B cell (primary cell): ENCODE measurements at regions not wholly inside any gene's neighbourhood (a gene's known extent, or its start where the extent isn't known, plus 50 kb on each side); places are given as distances from the start of the nearest gene placed in this dataset.

Experiments used
- ATAC-seq: fragments of 200-7000 bp; cut with Tn5 transposase; one replicate; pipeline ENCODE4 v1.10.0; 2021; ENCODE audit warnings: low read depth, mild to moderate bottlenecking, moderate number of reproducible peaks, moderate library complexity
- CTCF ChIA-PET: fragments of 350-600 bp; sonication (Branson Sonifier 250); formaldehyde crosslinking; loops from one replicate; lab custom pipeline; 2021; ENCODE audit warnings: antibody characterized with exemption, inconsistent platforms; lab: Charles Lee
- POLR2A ChIA-PET: fragments of 350-600 bp; sonication (Branson Sonifier 250); formaldehyde crosslinking; loops from one replicate; lab custom pipeline; 2021; ENCODE audit warnings: antibody characterized with exemption; lab: Charles Lee
- DNase-seq: peaks from one replicate; pipeline ENCODE4 v3.0.0; 2013
- H2AFZ ChIP-seq: 2 replicates; pipeline ENCODE4 v1.6.1; 2012; ENCODE audit warnings: mild to moderate bottlenecking, low read depth, low read length; ENCODE audit not compliant: insufficient read depth, poor library complexity, severe bottlenecking
- H3K27ac ChIP-seq, 2 donors: 1 replicate in 1 of 2; 2 replicates in 1 of 2; pipeline ENCODE4 v1.5.1; 2012 to 2013; ENCODE audit warnings: low read length in 2 of 2, mild to moderate bottlenecking in 2 of 2, moderate library complexity in 1 of 2
- H3K27me3 ChIP-seq, 4 experiments: fragments of 200-600 bp in 1 of 4; sonication (generic) in 1 of 4; replicated peaks in 1 of 4; 1 replicate in 2 of 4; 2 replicates in 2 of 4; pipeline versions ENCODE4 v1.6.1 to v1.7.0; 2013 to 2016; ENCODE audit warnings: low read length in 3 of 4, mild to moderate bottlenecking in 2 of 4, mixed read lengths in 1 of 4, moderate library complexity in 1 of 4; ENCODE audit not compliant: insufficient read depth in 4 of 4, control insufficient read depth in 3 of 4; ENCODE audit errors: control extremely low read depth in 1 of 4
- H3K36me3 ChIP-seq, 2 experiments: replicated peaks in 1 of 2; 1 replicate in 1 of 2; 2 replicates in 1 of 2; pipeline versions ENCODE4 v1.6.1 to v1.7.1; 2013; ENCODE audit warnings: low read length in 1 of 2; ENCODE audit not compliant: insufficient read depth in 2 of 2, control insufficient read depth in 1 of 2; ENCODE audit errors: control extremely low read depth in 1 of 2, extremely low read depth in 1 of 2
- H3K4me1 ChIP-seq, 2 donors: fragments of 200-600 bp in 1 of 2; sonication (generic) in 1 of 2; 1 replicate in 1 of 2; 2 replicates in 1 of 2; pipeline versions ENCODE4 v1.5.1 to v1.6.1; 2013 to 2017; ENCODE audit warnings: low read length in 2 of 2; ENCODE audit not compliant: control insufficient read depth in 2 of 2, insufficient read depth in 2 of 2
- H3K4me2 ChIP-seq: replicated peaks from 2 replicates; pipeline ENCODE3; 2012; ENCODE audit warnings: mild to moderate bottlenecking, low read depth, low read length; ENCODE audit not compliant: poor library complexity, severe bottlenecking
- H3K4me3 ChIP-seq, 5 experiments: fragments of 200-600 bp in 1 of 5; sonication (generic) in 1 of 5; 1 replicate in 3 of 5; 2 replicates in 2 of 5; pipeline versions ENCODE4 v1.5.1 to v1.7.0; 2011 to 2016; ENCODE audit warnings: low read length in 4 of 5, mild to moderate bottlenecking in 4 of 5, low read depth in 2 of 5, control low read depth in 1 of 5, moderate library complexity in 1 of 5; ENCODE audit not compliant: insufficient read depth in 1 of 5; ENCODE audit errors: control extremely low read depth in 1 of 5, extremely low read depth in 1 of 5
- H3K79me2 ChIP-seq: fragments of 200-600 bp; sonication (generic); one replicate; pipeline ENCODE4 v1.6.0; 2016; ENCODE audit warnings: low read length; ENCODE audit not compliant: control insufficient read depth, insufficient read depth
- H3K9ac ChIP-seq: fragments of 200-600 bp; sonication (generic); 2 replicates; pipeline ENCODE4 v1.6.1; 2017; ENCODE audit warnings: mild to moderate bottlenecking, low read length, moderate library complexity
- H3K9me3 ChIP-seq, 3 donors: one replicate each; pipeline versions ENCODE4 v1.6.1 to v1.7.1; 2013; ENCODE audit warnings: low read length in 2 of 3; ENCODE audit not compliant: control insufficient read depth in 2 of 3, insufficient read depth in 1 of 3; ENCODE audit errors: control extremely low read depth in 1 of 3
- H4K20me1 ChIP-seq: 2 replicates; pipeline ENCODE4 v1.6.0; 2012; ENCODE audit warnings: mild to moderate bottlenecking, low read length; ENCODE audit not compliant: insufficient read depth, control insufficient read depth, poor library complexity, severe bottlenecking
- H3K27ac Mint-ChIP-seq: one replicate; pipeline ENCODE4 v1.8.0; 2021; ENCODE audit warnings: mixed read lengths
- H3K27me3 Mint-ChIP-seq: one replicate; pipeline ENCODE4 v1.8.0; 2021; ENCODE audit warnings: mixed read lengths
- H3K4me1 Mint-ChIP-seq: one replicate; pipeline ENCODE4 v1.8.0; 2021; ENCODE audit warnings: mixed read lengths
- H3K4me3 Mint-ChIP-seq: one replicate; pipeline ENCODE4 v1.8.0; 2021; ENCODE audit warnings: mixed read lengths
- H3K9me3 Mint-ChIP-seq: one replicate; pipeline ENCODE4 v1.8.0; 2022; ENCODE audit warnings: mixed read lengths; ENCODE audit not compliant: insufficient read depth
- CTCF ChIP-seq: fragments of 200-600 bp; IDR thresholded peaks from one replicate; pipeline ENCODE4 v1.8.0; 2022; ENCODE audit warnings: antibody characterized with exemption, mild to moderate bottlenecking
- EZH2 ChIP-seq: IDR thresholded peaks from 2 replicates; pipeline ENCODE4 v1.6.1; 2012; ENCODE audit warnings: borderline replicate concordance, low read depth, mild to moderate bottlenecking, moderate library complexity, low read length; ENCODE audit not compliant: insufficient read depth, poor library complexity, severe bottlenecking
- WGBS: methylation state at CpG from one replicate; pipeline ENCODE4 v1.1.5; 2013; ENCODE audit warnings: missing lambda C conversion rate; ENCODE audit not compliant: insufficient coverage; 5-methylcytosine and 5-hydroxymethylcytosine counted together
- intact Hi-C: fragments of 100-400 bp; cut with micrococcal nuclease; formaldehyde crosslinking; loops from one replicate; pipeline ENCODE4 v1.10.0; 2022

GRCh38 chr1:60136395-60136794 lies 62.8 kb upstream of the C1orf87 start:
- TF ChIP-seq CTCF (no peak), EZH2 (no peak)
- no peaks in the 10 kb centered on the region for H3K27me3 Mint-ChIP-seq
- POLR2A ChIA-PET, result no interaction called here

DNA sequence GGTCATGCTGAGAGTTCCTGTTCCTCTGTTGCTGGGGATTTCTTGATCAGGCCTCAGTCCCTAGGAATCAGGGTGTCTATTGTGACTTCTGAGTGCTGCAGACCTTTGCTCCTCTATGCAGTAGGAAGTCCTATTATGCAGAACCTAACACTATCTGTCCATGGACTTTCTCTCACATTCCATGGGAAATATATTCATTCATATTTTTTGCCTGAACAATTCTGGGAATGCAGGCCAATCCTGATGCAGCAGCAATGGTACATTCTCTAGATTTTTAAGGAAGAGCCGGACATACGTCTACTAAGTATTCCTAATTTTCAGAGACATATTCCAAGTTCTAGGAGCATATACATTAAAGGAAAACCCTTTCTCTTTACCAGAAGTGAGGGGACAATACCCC lies 61.1 kb upstream of the C1orf87 start:
- no peak overlapping the region for H3K4me2 ChIP-seq
- H4K20me1 ChIP-seq, result no peaks in the 10 kb centered on the region
- intact Hi-C loops, result no loop called here
- CTCF ChIA-PET, result no interaction called here
- Mint-ChIP-seq H3K9me3 (no peaks in the 10 kb centered on the region), H3K27ac (no peak overlapping the region), H3K4me3 (no peak overlapping the region), H3K27me3 (no peaks in the 10 kb centered on the region), H3K4me1 (no peaks in the 10 kb centered on the region)
- no peaks in the 10 kb centered on the region for H3K9me3 ChIP-seq
- DNase-seq (no peak), ATAC-seq (no peak)
- no peak for TF ChIP-seq CTCF
- TF ChIP-seq EZH2, result no peak
- no peak overlapping the region for H3K27ac ChIP-seq
- no peak overlapping the region for H2AFZ ChIP-seq
- no peak overlapping the region for H3K9ac ChIP-seq
- no peaks in the 10 kb centered on the region for H3K27me3 ChIP-seq
- no peaks in the 10 kb centered on the region for H3K36me3 ChIP-seq
- no peaks in the 10 kb centered on the region for H3K4me1 ChIP-seq
- POLR2A ChIA-PET, result no interaction called here
- WGBS, result 100% methylated on average over 2 of the region's 2 CpGs
- H3K4me3 ChIP-seq, result no peak overlapping the region
- no peaks in the 10 kb centered on the region for H3K79me2 ChIP-seq

More at GRCh38 chr1:60136395-60136794, 62.8 kb upstream of the C1orf87 start:
- H3K9ac ChIP-seq, result no peak overlapping the region
- H3K36me3 ChIP-seq, result no peaks in the 10 kb centered on the region
- Mint-ChIP-seq H3K4me1 (no peaks in the 10 kb centered on the region), H3K9me3 (no peaks in the 10 kb centered on the region), H3K4me3 (no peak overlapping the region), H3K27ac (no peak overlapping the region)
- no peak overlapping the region for H3K4me2 ChIP-seq
- intact Hi-C loops, result no loop called here
- H3K9me3 ChIP-seq, result no peaks in the 10 kb centered on the region
- H3K27me3 ChIP-seq, result no peaks in the 10 kb centered on the region
- CTCF ChIA-PET, result no interaction called here
- no peak overlapping the region for H3K4me3 ChIP-seq
- DNase-seq (no peak), ATAC-seq (no peak)
- no peaks in the 10 kb centered on the region for H4K20me1 ChIP-seq
- no peak overlapping the region for H3K27ac ChIP-seq
- no CpG with 5 or more reads among the region's 1 CpG for WGBS
- H3K79me2 ChIP-seq, result no peaks in the 10 kb centered on the region
- no peak overlapping the region for H2AFZ ChIP-seq
- H3K4me1 ChIP-seq, result no peaks in the 10 kb centered on the region
